Keratinocyte (primary cell): ENCODE measurements at regions not wholly inside any gene's neighbourhood (a gene's known extent, or its start where the extent isn't known, plus 50 kb on each side); places are given as distances from the start of the nearest gene placed in this dataset.

ENCODE experiments used
- DNase-seq: peaks from one replicate; pipeline ENCODE4 v3.0.0-alpha.2; 2011; ENCODE audit warnings: low read depth, missing footprints, low spot score
- FAIRE-seq: peaks from 2 replicates; lab custom pipeline; 2011; peaks lifted over from hg19 to GRCh38; lab: Jason Lieb, UNC
- H2AFZ ChIP-seq: 2 replicates; pipeline ENCODE4 v1.6.0; 2012; ENCODE audit warnings: low read length, control low read depth, inconsistent platforms; ENCODE audit not compliant: control insufficient read depth
- H3K27ac ChIP-seq: 2 replicates; pipeline ENCODE4 v1.5.1; 2011; ENCODE audit warnings: low read length; ENCODE audit not compliant: control insufficient read depth, insufficient read depth
- H3K27me3 ChIP-seq: 3 replicates; pipeline ENCODE4 v1.6.0; 2011; ENCODE audit warnings: low read length; ENCODE audit not compliant: control insufficient read depth, insufficient read depth; ENCODE audit errors: extremely low read depth
- H3K36me3 ChIP-seq, 2 experiments: 2 replicates in 1 of 2; 3 replicates in 1 of 2; pipeline ENCODE4 v1.5.1; 2011; ENCODE audit warnings: low read length in 2 of 2, mild to moderate bottlenecking in 1 of 2; ENCODE audit not compliant: control insufficient read depth in 2 of 2, insufficient read depth in 2 of 2; ENCODE audit errors: extremely low read depth in 1 of 2
- H3K4me1 ChIP-seq: 3 replicates; pipeline ENCODE4 v1.5.1; 2011; ENCODE audit warnings: low read length; ENCODE audit not compliant: control insufficient read depth, insufficient read depth; ENCODE audit errors: extremely low read depth
- H3K4me2 ChIP-seq: 3 replicates; pipeline ENCODE4 v1.6.0; 2011; ENCODE audit warnings: low read depth, low read length; ENCODE audit not compliant: control insufficient read depth, insufficient read depth; ENCODE audit errors: extremely low read depth
- H3K4me3 ChIP-seq, 3 experiments: fragments of 200-600 bp in 1 of 3; sonication (generic) in 1 of 3; 2 replicates in 2 of 3; 3 replicates in 1 of 3; pipeline ENCODE4 v1.5.1; 2011 to 2016; ENCODE audit warnings: low read length in 3 of 3, mild to moderate bottlenecking in 3 of 3, control low read depth in 2 of 3, inconsistent platforms in 1 of 3, low read depth in 1 of 3, mixed read lengths in 1 of 3, mixed run types in 1 of 3, moderate library complexity in 1 of 3; ENCODE audit not compliant: control insufficient read depth in 2 of 3, insufficient read depth in 2 of 3; ENCODE audit errors: extremely low read depth in 1 of 3
- H3K79me2 ChIP-seq: 2 replicates; pipeline ENCODE4 v1.6.0; 2012; ENCODE audit warnings: low read length; ENCODE audit not compliant: control insufficient read depth, insufficient read depth
- H3K9ac ChIP-seq: 3 replicates; pipeline ENCODE4 v1.6.0; 2011; ENCODE audit warnings: low read length; ENCODE audit not compliant: control insufficient read depth, insufficient read depth; ENCODE audit errors: extremely low read depth
- H3K9me1 ChIP-seq: 3 replicates; pipeline ENCODE4 v1.6.0; 2011; ENCODE audit warnings: low read length; ENCODE audit not compliant: control insufficient read depth, insufficient read depth; ENCODE audit errors: extremely low read depth
- H3K9me3 ChIP-seq: 2 replicates; pipeline ENCODE4 v1.5.1; 2012; ENCODE audit warnings: low read depth, low read length; ENCODE audit not compliant: control insufficient read depth
- H4K20me1 ChIP-seq: 3 replicates; pipeline ENCODE4 v1.6.0; 2011; ENCODE audit warnings: low read length; ENCODE audit not compliant: control insufficient read depth, insufficient read depth; ENCODE audit errors: extremely low read depth
- EZH2 ChIP-seq: IDR thresholded peaks from one replicate; pipeline ENCODE4 v1.6.1; 2012; ENCODE audit warnings: inconsistent platforms, mild to moderate bottlenecking, low read length, moderate library complexity
- dilution Hi-C: fragments of 300-500 bp; cut with MboI; formaldehyde crosslinking; loops from one replicate; pipeline ENCODE4 v1.7.0; 2020; ENCODE audit warnings: low sequenced_read_pairs; ENCODE audit not compliant: extremely low pct_ligation_motif_present
- TF ChIP-seq, protein P1 (sequence below), 3 experiments: IDR thresholded peaks in 1 of 3; conservative IDR thresholded peaks in 1 of 3; optimal IDR thresholded peaks in 1 of 3; 2 replicates in 2 of 3; 3 replicates in 1 of 3; pipeline versions ENCODE3 to v1.5.1; 2011; ENCODE audit warnings: low read length in 3 of 3, mild to moderate bottlenecking in 3 of 3, moderate library complexity in 2 of 3, control low read depth in 1 of 3, inconsistent platforms in 1 of 3; ENCODE audit not compliant: insufficient read depth in 2 of 3; ENCODE audit errors: extremely low read depth in 1 of 3

DNA sequence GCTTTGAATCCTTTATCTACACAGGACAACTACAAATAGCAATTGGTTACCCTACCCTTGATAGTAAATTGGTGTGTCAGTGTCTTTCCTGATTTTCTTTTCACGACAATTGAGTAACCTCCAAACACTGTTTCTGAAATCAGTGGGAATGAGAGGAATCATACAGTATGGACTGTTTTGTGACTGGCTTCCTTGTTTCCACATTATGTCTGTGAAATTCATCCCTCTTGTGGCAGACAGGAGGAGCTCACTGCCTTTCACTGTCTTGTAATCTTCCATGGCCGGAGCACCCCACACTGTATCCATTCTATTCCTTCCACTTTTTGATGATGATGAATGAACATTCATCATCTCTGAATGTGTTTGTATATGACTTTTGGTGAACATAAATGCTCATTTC, 164.0 kb upstream of the PZP start:
- Histone ChIP-seq H3K9me1 (no peaks in the 10 kb centered on the region), H3K4me3 (no peak overlapping the region), H3K27me3 (peaks cover 3% of the 10 kb centered on the region), H3K36me3 (no peaks in the 10 kb centered on the region), H3K4me2 (no peak overlapping the region), H3K9me3 (no peaks in the 10 kb centered on the region), H3K4me1 (no peaks in the 10 kb centered on the region), H4K20me1 (no peaks in the 10 kb centered on the region), H2AFZ (no peak overlapping the region), H3K79me2 (no peaks in the 10 kb centered on the region), H3K27ac (no peak overlapping the region), H3K9ac (no peak overlapping the region)
- dilution Hi-C loops: no loop called here
- TF ChIP-seq, protein P1, sequence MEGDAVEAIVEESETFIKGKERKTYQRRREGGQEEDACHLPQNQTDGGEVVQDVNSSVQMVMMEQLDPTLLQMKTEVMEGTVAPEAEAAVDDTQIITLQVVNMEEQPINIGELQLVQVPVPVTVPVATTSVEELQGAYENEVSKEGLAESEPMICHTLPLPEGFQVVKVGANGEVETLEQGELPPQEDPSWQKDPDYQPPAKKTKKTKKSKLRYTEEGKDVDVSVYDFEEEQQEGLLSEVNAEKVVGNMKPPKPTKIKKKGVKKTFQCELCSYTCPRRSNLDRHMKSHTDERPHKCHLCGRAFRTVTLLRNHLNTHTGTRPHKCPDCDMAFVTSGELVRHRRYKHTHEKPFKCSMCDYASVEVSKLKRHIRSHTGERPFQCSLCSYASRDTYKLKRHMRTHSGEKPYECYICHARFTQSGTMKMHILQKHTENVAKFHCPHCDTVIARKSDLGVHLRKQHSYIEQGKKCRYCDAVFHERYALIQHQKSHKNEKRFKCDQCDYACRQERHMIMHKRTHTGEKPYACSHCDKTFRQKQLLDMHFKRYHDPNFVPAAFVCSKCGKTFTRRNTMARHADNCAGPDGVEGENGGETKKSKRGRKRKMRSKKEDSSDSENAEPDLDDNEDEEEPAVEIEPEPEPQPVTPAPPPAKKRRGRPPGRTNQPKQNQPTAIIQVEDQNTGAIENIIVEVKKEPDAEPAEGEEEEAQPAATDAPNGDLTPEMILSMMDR (optimal IDR thresholded peaks at IDR 0.05 in 1 of 3, IDR thresholded peaks at IDR 0.05 in 1 of 3, conservative IDR thresholded peaks at IDR 0.05 in 1 of 3; ENCODE audit: extremely low read depth in 1 of 3, insufficient read depth in 2 of 3, low read length in 3 of 3): peak; percentile 33 to 63 (median 50)
- no peak for TF ChIP-seq EZH2
- DNase-seq (no peak), FAIRE-seq (no peak)

DNA sequence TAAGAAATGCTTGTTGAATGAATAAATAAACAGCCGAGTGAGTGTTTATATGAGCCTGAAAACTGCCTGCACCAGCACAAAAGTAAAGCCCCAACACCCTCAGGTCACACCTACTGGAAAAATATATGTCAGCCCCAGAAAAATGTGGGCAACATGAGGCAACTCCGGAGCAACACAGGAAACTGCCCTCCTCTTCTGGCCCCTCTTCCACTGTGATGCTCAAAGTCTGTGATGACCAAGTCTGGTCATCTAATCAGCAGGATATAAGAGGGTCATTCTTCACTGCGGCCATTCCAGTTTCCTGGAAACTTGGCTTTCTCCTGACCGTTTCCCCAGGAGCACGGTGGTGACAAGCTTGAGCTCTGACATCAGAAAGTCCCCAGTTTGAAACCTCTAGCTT, 159.6 kb upstream of the PZP start:
- no peaks in the 10 kb centered on the region for H3K79me2 ChIP-seq
- no peaks in the 10 kb centered on the region for H3K27me3 ChIP-seq
- FAIRE-seq (no peak), DNase-seq (no peak)
- no peak overlapping the region for H3K4me3 ChIP-seq
- no peak overlapping the region for H2AFZ ChIP-seq
- H3K9me3 ChIP-seq: no peaks in the 10 kb centered on the region
- H3K4me1 ChIP-seq: peaks cover 22% of the 10 kb centered on the region
- H3K27ac ChIP-seq: no peak overlapping the region
- dilution Hi-C loops: no loop called here
- TF ChIP-seq EZH2: no peak
- TF ChIP-seq, protein P1 (optimal IDR thresholded peaks at IDR 0.05 in 1 of 3, IDR thresholded peaks at IDR 0.05 in 1 of 3, conservative IDR thresholded peaks at IDR 0.05 in 1 of 3; ENCODE audit: extremely low read depth in 1 of 3, insufficient read depth in 2 of 3, low read length in 3 of 3): no peak
- no peaks in the 10 kb centered on the region for H3K36me3 ChIP-seq
- no peaks in the 10 kb centered on the region for H4K20me1 ChIP-seq
- H3K4me2 ChIP-seq: no peak overlapping the region
- H3K9me1 ChIP-seq: no peaks in the 10 kb centered on the region
- H3K9ac ChIP-seq: no peak overlapping the region
